Neural cell (in vitro differentiated cells): ENCODE measurements at regions not wholly inside any gene's neighbourhood (a gene's known extent, or its start where the extent isn't known, plus 50 kb on each side); places are given as distances from the start of the nearest gene placed in this dataset.

Experiments used
- H2AFZ ChIP-seq: fragments of 200-600, 300-800 bp; sonication (generic), shearing (Covaris generic); 2 replicates; pipeline ENCODE4 v1.6.0; 2014; ENCODE audit warnings: low read depth, mild to moderate bottlenecking, antibody characterized with exemption, low read length, moderate library complexity
- H3F3A ChIP-seq: fragments of 200-600 bp; shearing (Covaris generic); 2 replicates; pipeline ENCODE4 v1.6.1; 2016; ENCODE audit warnings: mild to moderate bottlenecking, moderate library complexity, mixed read lengths, antibody characterized with exemption, low read length; ENCODE audit not compliant: insufficient read depth, poor library complexity, severe bottlenecking
- H3K27ac ChIP-seq: fragments of 200-600, 300-800 bp; sonication (generic), shearing (Covaris generic); 2 replicates; pipeline ENCODE4 v1.5.1; 2014; ENCODE audit warnings: mild to moderate bottlenecking, low read length, moderate library complexity
- H3K27me3 ChIP-seq: fragments of 300-800, 200-600 bp; sonication (generic), shearing (Covaris generic); 2 replicates; pipeline ENCODE4 v1.6.0; 2014; ENCODE audit warnings: mild to moderate bottlenecking, low read depth, low read length, moderate library complexity; ENCODE audit not compliant: insufficient read depth
- H3K36me3 ChIP-seq: fragments of 300-800, 200-600 bp; sonication (generic), shearing (Covaris generic); 2 replicates; pipeline ENCODE4 v1.5.1; 2014; ENCODE audit warnings: mild to moderate bottlenecking, antibody characterized with exemption, low read length, moderate library complexity; ENCODE audit not compliant: insufficient read depth
- H3K4me2 ChIP-seq: fragments of 300-800, 200-600 bp; sonication (generic), shearing (Covaris generic); 2 replicates; pipeline ENCODE4 v1.6.0; 2014; ENCODE audit warnings: mild to moderate bottlenecking, low read length
- H3K4me3 ChIP-seq: fragments of 300-800, 200-600 bp; sonication (generic), shearing (Covaris generic); 2 replicates; pipeline ENCODE4 v1.5.1; 2014; ENCODE audit warnings: mild to moderate bottlenecking, low read length, moderate library complexity
- H3K79me2 ChIP-seq: fragments of 200-600 bp; shearing (Covaris generic); replicated peaks from 2 replicates; pipeline ENCODE4 v1.6.0; 2014; ENCODE audit warnings: mild to moderate bottlenecking, low read length, moderate library complexity; ENCODE audit not compliant: insufficient read depth
- H3K9ac ChIP-seq: fragments of 300-800, 200-600 bp; sonication (generic), shearing (Covaris generic); 2 replicates; pipeline ENCODE4 v1.6.1; 2016; ENCODE audit warnings: mild to moderate bottlenecking, low read length, mixed read lengths
- H3K9me2 ChIP-seq: fragments of 200-600 bp; shearing (Covaris generic); 2 replicates; pipeline ENCODE4 v1.6.1; 2016; ENCODE audit warnings: mild to moderate bottlenecking, low read length, mixed read lengths; ENCODE audit not compliant: insufficient read depth
- H3K9me3 ChIP-seq: fragments of 200-600, 300-800 bp; sonication (generic), shearing (Covaris generic); 2 replicates; pipeline ENCODE4 v1.6.1; 2016; ENCODE audit warnings: mild to moderate bottlenecking, mixed run types, low read length, moderate library complexity, mixed read lengths
- H4K20me1 ChIP-seq: fragments of 200-600 bp; shearing (Covaris generic); 2 replicates; pipeline ENCODE4 v1.6.1; 2016; ENCODE audit warnings: mild to moderate bottlenecking, mixed run types; ENCODE audit not compliant: insufficient read depth
- EP300 ChIP-seq: fragments of 450-650 bp; conservative IDR thresholded peaks from 2 replicates; pipeline ENCODE4 v1.6.1; 2014; ENCODE audit warnings: antibody characterized with exemption, mild to moderate bottlenecking, moderate library complexity; ENCODE audit not compliant: poor library complexity, severe bottlenecking
- EZH2 ChIP-seq: fragments of 200-600, 300-800 bp; shearing (Covaris generic), sonication (generic); IDR thresholded peaks from 2 replicates; pipeline ENCODE4 v1.6.1; 2014; ENCODE audit warnings: antibody characterized with exemption, low read length, borderline replicate concordance, mild to moderate bottlenecking; ENCODE audit not compliant: insufficient read depth, poor library complexity, severe bottlenecking
- POLR2AphosphoS5 ChIP-seq: IDR thresholded peaks from 2 replicates; pipeline ENCODE4 v1.6.1; 2012
- RAD21 ChIP-seq: fragments of 450-650 bp; conservative IDR thresholded peaks from 2 replicates; pipeline ENCODE4 v1.6.1; 2014; ENCODE audit warnings: antibody characterized with exemption, mild to moderate bottlenecking, moderate library complexity
- SMC3 ChIP-seq: fragments of 450-650 bp; conservative IDR thresholded peaks from 2 replicates; pipeline ENCODE4 v1.6.1; 2014; ENCODE audit warnings: antibody characterized with exemption, mild to moderate bottlenecking, moderate library complexity; ENCODE audit not compliant: poor library complexity
- TAF1 ChIP-seq: IDR thresholded peaks from 2 replicates; pipeline ENCODE4 v1.6.1; 2012; ENCODE audit warnings: low read depth
- TF ChIP-seq, protein P1 (sequence below): IDR thresholded peaks from 2 replicates; pipeline ENCODE4 v1.6.1; 2012; ENCODE audit warnings: borderline replicate concordance
- TF ChIP-seq, protein P2 (sequence below): fragments of 450-650 bp; IDR thresholded peaks from 2 replicates; pipeline ENCODE4 v1.5.1; 2014; ENCODE audit warnings: antibody characterized with exemption, mild to moderate bottlenecking, moderate library complexity; ENCODE audit not compliant: poor library complexity, severe bottlenecking

DNA sequence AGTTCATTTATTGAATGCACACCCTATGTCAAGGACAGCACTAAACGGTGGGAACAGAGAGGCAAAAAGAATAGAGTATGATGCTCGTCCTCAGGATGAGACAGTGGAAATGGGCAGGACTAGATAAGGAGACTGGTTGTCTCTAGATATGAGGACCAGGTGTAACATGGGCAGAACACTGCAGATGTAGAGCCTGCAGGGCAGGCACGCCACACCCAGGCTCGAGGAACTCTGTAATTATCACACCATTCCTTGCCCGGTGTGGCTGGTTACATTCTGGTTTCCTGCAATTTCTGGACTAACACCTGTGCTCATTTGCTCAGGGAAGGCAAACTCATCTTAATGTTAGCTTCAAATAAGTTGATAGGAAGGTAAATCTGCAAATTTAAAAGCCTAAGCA lies 334.4 kb downstream of the DHX15 start:
- no peaks in the 10 kb centered on the region for H3K79me2 ChIP-seq
- no peaks in the 10 kb centered on the region for H3K27me3 ChIP-seq
- no peaks in the 10 kb centered on the region for H3F3A ChIP-seq
- no peak overlapping the region for H3K9ac ChIP-seq
- H3K4me3 ChIP-seq = no peak overlapping the region
- no peaks in the 10 kb centered on the region for H3K9me2 ChIP-seq
- no peak overlapping the region for H2AFZ ChIP-seq
- H3K9me3 ChIP-seq = no peaks in the 10 kb centered on the region
- H3K4me2 ChIP-seq = no peak overlapping the region
- TF ChIP-seq EP300 = no peak
- no peak overlapping the region for H3K27ac ChIP-seq
- no peaks in the 10 kb centered on the region for H4K20me1 ChIP-seq
- H3K36me3 ChIP-seq = no peaks in the 10 kb centered on the region

DNA sequence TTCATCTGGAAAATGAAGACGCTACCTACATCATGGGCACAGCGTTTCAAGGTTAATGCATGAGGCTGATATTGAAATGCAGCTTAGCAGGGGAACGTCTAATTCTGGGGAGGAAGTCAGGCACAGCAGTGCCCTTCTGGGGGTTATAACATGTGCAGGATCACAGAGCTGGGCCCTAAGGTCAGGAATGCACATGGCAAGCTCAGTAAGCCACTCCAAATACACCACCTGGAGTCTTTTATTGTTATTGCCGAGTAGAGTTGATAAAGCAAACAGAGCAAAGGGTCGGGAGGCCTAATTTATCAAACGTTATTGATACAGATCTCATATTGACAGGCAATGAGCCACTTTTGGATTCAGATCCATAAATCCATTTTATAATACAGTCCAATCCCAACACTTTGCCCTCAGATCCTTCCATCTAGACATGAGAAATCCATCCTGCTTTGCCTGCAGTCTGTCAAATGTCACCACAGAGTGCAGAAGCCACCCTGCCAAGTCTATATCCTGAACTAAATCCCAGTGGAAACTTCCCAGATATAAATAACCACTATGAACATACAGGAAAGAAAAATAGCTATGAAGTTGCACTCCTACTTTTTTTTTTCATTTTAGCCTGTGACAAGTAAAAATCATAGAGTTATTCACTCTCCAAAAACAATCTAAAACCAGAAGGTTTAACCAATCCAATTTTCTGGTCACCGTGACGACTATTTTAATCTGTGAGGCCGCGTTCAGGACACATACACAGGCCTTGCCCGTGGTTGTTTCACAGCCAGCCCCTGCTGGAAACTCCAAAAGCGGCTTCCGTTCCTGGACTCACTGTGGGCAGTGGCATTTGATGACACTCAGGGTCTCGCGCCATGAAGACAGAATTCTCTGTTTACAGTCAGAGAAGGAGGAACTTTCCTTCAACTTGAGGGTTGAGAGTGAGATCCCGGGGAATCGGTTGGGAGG lies 335.4 kb downstream of the DHX15 start:
- TF ChIP-seq POLR2AphosphoS5 (no peak), TAF1 (no peak), SMC3 (peak; percentile 13), EZH2 (no peak), EP300 (no peak), RAD21 (peak; percentile 30)
- TF ChIP-seq, protein P1, sequence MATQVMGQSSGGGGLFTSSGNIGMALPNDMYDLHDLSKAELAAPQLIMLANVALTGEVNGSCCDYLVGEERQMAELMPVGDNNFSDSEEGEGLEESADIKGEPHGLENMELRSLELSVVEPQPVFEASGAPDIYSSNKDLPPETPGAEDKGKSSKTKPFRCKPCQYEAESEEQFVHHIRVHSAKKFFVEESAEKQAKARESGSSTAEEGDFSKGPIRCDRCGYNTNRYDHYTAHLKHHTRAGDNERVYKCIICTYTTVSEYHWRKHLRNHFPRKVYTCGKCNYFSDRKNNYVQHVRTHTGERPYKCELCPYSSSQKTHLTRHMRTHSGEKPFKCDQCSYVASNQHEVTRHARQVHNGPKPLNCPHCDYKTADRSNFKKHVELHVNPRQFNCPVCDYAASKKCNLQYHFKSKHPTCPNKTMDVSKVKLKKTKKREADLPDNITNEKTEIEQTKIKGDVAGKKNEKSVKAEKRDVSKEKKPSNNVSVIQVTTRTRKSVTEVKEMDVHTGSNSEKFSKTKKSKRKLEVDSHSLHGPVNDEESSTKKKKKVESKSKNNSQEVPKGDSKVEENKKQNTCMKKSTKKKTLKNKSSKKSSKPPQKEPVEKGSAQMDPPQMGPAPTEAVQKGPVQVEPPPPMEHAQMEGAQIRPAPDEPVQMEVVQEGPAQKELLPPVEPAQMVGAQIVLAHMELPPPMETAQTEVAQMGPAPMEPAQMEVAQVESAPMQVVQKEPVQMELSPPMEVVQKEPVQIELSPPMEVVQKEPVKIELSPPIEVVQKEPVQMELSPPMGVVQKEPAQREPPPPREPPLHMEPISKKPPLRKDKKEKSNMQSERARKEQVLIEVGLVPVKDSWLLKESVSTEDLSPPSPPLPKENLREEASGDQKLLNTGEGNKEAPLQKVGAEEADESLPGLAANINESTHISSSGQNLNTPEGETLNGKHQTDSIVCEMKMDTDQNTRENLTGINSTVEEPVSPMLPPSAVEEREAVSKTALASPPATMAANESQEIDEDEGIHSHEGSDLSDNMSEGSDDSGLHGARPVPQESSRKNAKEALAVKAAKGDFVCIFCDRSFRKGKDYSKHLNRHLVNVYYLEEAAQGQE = no peak
- TF ChIP-seq, protein P2, sequence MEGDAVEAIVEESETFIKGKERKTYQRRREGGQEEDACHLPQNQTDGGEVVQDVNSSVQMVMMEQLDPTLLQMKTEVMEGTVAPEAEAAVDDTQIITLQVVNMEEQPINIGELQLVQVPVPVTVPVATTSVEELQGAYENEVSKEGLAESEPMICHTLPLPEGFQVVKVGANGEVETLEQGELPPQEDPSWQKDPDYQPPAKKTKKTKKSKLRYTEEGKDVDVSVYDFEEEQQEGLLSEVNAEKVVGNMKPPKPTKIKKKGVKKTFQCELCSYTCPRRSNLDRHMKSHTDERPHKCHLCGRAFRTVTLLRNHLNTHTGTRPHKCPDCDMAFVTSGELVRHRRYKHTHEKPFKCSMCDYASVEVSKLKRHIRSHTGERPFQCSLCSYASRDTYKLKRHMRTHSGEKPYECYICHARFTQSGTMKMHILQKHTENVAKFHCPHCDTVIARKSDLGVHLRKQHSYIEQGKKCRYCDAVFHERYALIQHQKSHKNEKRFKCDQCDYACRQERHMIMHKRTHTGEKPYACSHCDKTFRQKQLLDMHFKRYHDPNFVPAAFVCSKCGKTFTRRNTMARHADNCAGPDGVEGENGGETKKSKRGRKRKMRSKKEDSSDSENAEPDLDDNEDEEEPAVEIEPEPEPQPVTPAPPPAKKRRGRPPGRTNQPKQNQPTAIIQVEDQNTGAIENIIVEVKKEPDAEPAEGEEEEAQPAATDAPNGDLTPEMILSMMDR = no peak
- no peaks in the 10 kb centered on the region for H3F3A ChIP-seq
- H3K27me3 ChIP-seq = no peaks in the 10 kb centered on the region
- no peak overlapping the region for H3K9ac ChIP-seq
- no peaks in the 10 kb centered on the region for H3K9me2 ChIP-seq
- no peak overlapping the region for H2AFZ ChIP-seq
- H3K4me3 ChIP-seq = no peak overlapping the region
- no peaks in the 10 kb centered on the region for H3K79me2 ChIP-seq
- H3K27ac ChIP-seq = no peak overlapping the region
- H4K20me1 ChIP-seq = no peaks in the 10 kb centered on the region
- H3K4me2 ChIP-seq = no peak overlapping the region
- H3K36me3 ChIP-seq = no peaks in the 10 kb centered on the region
- no peaks in the 10 kb centered on the region for H3K9me3 ChIP-seq
